ENCODE measurements at regions not wholly inside any gene's neighbourhood (a gene's known extent, or its start where the extent isn't known, plus 50 kb on each side); places are given as distances from the start of the nearest gene placed in this dataset.

DNA sequence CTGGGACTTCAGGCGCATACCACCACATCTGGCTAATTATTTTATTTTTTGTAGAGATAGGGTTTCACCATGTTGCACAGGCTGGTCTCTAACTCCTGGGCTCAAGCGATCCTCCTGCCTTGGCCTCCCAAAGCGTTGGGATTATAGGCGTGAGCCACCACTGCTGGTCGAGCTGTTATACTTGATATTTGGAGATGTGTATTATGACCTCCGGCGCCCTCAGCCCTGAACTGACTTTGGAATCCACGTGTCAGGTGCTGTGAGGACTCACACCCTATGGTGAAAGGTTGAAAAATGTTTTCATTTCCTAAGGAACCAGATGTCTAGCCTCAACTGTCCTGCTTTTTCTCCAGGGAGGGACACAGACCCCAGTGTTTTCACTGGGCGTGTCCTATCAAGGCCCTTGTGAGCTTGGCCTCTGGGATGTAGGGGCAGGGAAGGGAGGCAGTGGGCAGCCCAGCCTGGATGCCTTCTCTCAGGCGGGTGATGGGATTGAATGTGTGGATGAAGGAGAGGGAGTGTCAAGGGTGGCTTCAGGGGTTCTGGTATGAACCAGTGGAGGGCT is 56.4 kb upstream of the HAAO start:
- no peak for DNase-seq

DNA sequence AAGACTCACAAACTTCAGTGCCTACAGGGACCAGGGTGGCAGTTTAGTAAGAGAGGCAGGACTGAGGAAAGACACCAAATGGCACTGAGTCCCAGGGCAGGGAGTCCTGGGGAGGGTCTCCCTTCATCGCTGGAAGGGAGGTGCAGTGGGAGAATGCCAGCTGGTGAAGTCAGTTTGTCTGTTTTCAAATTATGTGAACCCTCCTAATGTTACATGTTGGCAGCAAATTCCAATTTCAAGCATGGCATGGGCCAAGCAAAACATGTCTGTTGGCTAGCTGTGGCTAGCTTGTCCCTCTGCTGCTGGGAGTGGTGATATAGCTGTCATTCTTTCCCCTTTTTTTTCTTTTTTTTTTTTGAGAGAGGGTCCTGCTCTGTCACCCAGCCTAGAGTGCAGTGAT is 55.9 kb upstream of the HAAO start:
- no peak for DNase-seq

DNA sequence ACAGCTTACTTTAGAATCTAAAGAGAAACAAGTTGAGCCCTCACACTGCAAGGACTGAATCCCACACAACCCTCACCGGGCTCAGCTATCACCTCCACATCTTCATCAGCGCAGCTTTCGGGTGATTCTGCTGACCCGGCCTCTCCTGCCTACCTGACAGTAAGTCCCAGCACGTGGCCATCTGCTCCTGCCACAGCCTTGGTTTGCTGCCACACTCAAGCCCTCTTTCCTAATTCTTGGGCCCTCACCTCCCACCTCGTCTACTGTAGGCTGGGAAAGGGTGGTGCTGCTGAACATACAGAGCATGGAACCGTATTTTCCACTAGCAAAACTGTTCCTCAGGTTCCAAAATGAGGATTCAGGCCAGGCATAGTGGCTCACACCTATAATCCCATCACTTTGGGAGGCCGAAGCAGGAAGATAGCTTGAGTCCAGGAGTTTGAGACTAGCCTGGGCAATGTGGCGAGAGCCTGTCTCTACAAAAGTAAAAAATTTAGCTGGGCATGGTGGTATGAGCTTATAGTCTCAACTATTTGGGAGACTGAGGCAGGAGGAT is 55.3 kb upstream of the HAAO start:
- no peak for DNase-seq

DNA sequence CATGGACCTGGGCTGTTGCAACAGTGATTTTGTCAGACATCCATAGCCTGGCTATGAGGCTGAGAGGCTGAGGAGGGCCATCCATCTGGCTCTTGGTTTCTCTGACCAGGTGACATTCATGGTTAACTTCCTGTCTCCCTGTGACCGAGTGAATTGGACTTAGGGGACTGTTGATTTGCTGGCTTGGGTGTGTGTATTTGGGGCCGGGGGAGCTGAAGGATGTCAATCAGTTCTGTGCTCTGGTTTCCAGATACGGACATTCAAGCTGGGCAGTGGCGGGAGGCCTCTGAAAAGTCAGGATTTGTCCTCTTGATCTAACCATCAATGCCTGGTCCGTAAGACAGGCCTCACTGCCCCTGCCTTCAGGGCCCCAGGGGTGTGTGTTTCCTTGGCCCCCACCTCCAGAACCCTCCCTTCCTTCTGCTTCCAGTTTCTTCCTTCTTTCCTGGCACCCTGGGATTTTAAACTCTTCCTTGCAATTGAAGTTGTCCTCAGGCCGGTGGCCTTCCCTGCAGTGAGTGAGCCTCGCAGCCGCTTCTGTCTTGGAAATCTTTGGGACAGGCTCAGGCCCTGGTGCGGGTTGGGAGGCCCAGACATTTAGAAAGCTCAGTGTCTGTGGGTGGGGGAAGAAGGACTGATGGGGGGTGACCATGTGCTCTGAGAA is 54.7 kb upstream of the HAAO start:
- no peak for DNase-seq

DNA sequence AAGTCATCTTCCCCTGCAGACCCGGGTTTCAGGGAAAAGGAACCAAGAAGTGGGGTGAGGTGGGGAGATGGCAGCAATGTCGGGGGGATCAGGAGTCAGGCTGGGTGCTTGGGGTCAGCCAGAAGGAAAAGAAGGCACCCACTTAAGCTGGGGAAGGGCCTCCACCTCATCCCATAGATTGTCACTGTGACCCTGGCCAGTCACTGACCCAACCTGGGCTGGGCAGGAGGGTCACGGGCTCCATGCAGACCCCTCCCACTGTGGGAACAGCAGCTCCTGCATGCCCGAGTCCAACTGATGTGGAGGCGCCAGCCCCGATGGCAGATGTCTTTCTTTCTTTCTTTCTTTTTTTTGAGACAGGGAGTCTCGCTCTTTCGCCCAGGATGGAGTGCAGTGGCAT is 53.6 kb upstream of the HAAO start:
- DNase-seq: no peak

DNA sequence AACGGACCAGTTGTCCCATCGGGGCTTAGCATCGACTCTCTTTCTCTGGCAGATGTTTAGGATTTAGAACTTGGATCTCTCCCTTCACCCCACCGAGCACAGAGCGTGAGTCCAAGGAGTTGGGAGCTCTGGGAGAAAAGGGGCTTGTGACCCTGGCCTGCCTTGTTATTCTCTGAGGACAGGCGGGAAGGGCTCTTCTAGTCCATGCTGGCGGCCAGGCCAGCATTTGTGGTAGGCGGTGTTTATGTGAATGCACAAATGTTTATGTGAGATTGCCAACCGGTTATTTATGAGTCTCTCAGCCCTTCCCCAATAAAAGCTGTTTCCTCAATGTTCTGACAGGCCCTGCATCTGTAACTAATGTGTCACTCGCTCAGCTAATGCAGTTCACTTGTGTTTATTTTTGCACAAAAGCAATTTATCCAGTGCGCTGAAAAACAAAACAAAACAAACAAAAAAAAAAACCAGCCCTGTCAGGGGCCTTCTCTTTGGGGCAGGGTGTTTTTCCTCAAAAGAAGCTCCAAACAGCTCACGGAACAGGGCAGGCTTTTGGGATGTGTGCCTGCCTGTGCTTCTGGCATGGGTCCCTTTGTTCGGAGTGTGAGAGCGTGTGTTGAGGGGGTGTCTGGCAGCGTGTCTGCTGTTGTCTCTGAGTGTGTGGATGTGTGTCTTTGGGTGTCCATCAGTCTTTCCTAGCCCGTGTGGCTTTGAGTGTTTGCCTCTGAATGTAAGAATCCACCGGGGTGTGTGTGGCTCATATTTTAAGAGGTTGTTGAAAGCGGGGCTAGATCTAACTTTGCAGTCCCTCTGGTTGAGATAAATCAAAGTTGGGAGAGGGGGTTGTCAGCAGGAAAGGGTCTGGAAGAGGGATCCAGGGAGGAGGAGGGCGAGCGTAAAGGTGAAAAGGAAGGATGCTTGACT is 52.8 kb upstream of the HAAO start:
- no peak for DNase-seq

DNA sequence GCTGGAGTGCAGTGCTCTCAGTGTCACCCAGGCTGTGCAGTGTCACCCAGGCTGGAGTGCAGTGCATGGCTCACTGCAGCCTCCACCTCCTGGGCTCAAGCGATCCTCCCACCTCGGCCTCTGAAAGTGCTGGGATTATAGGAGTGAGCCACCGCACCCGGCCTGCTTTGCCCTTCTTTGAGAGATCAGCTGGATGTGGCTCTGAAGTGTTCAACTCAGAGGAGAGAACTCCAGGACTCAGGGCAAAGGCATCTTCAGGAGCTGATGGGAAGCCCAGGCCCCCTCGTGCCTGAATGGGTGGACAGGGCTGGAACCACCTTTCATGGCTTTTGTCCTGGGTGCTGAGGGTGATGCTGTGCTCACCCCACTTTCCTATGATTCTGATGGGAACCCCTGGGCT is 52.0 kb upstream of the HAAO start:
- no peak for DNase-seq

DNA sequence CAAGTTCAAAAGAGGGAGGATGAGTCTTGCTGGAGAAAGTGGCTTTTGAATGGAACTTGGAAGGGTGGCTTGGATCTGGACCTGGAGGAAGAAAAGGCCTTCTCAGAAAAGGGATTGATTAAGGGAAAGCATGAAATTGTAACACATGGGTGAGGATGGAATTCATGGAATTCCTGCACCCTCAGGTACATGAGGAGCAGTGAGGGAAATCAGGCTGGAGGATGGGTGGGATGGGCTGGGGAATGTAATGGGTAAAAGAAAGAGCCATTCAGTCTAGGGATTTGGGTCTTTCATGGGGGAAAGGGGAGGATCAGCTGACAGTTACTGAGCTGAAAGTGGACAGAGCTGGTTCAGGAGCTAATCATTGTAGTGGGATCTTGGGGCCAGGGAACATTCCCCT is 51.2 kb upstream of the HAAO start:
- DNase-seq: no peak

DNA sequence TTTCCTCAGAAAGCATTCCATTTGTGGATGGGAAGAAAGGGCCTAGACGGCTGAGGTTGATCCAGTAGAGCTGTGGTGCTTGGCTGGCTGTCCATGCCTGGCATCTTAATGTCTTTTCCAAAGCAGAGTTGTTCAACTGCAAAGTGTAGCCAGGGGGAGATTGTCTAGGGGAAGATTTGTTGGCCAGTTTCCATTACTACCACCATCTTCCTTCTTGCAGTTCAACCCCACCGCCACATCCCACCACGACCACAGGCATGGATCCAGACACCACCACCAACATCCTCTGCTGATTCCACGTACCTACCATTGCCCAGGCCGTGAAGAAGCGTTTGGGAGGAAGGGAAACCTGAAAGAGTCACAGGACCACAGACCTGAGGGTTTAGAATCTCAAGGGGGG is 50.7 kb upstream of the HAAO start:
- no peak for DNase-seq

DNA sequence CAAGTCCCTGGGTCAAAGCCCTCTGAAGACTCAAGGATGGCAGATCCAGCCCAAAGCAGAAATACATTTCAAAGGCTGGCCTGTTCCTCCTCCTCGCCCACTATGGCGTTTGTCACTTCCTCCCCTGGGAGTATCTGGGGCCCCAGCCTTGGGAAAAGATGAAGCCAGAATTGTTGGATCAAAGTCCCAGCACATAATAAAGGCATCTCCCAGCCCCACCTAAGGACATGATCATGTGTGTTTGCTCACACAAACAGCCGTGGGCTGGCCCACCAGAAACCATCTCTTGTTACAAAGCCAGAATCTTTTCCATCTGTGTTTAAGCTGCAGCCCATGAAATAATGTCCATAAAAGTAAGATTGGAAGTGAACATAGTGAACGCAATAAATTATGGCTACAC is 50.1 kb upstream of the HAAO start:
- DNase-seq: no peak
